ENCODE measurements at regions not wholly inside any gene's neighbourhood (a gene's known extent, or its start where the extent isn't known, plus 50 kb on each side); places are given as distances from the start of the nearest gene placed in this dataset.

DNA sequence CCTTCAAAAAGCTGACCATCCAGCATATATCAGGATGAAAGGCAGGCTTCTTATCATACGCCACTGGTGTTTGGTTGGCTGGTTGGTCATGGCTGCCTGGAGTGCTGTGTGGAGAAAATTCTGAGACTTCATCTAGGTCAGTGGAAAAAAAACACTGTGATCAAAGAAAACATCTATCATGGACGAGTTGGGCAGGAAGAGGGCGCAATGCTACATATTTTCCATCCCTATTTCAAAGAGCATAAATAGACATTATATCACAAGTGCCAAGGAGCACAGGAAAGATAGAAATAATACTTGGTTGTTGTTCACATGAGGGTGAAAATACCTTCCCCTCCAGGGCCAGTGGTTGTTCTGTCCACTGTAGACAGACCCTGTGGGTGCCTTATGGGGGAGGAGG, 128.4 kb upstream of the PLPP4 start:
- intact Hi-C loops (cut with DNase I): no loop called here
- H3K27ac ChIP-seq: no peak overlapping the region
- no peaks in the 10 kb centered on the region for H3K4me1 ChIP-seq
- TF ChIP-seq CTCF (IDR thresholded peaks at IDR 0.05): no peak
- TF ChIP-seq POLR2A (IDR thresholded peaks at IDR 0.05): no peak
- WGBS (ENCODE audit: insufficient coverage, low coverage, low lambda C conversion rate, missing lambda C conversion rate): 41% methylated on average over 3 of the region's 3 CpGs
- H3K27me3 ChIP-seq: no peaks in the 10 kb centered on the region
- no peaks in the 10 kb centered on the region for H3K9me3 ChIP-seq
- no peaks in the 10 kb centered on the region for H3K36me3 ChIP-seq
- H3K4me3 ChIP-seq: no peak overlapping the region
- DNase-seq (no peak), ATAC-seq (no peak)

DNA sequence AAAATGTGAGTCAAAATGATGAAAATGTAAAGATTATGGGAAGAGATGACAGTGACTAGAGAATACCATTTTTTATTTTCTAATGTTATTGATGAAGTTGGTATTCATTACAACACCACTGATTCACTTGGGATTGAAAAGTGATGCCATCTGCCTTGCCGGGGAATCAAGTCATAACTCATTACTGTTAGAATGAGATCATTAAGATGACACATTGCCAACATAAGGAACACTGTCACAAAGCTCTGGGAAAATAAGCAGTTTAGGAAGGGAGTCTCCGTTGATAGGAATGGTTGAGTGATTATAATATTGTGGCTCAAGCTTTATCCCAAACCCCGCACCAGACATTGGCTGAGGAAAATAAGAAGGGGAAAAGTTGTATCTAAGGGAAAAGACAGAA, 121.5 kb upstream of the PLPP4 start:
- Histone ChIP-seq H3K9me3 (no peaks in the 10 kb centered on the region), H3K4me3 (no peak overlapping the region), H3K4me1 (no peaks in the 10 kb centered on the region), H3K27me3 (no peaks in the 10 kb centered on the region), H3K36me3 (no peaks in the 10 kb centered on the region), H3K27ac (no peak overlapping the region)
- TF ChIP-seq CTCF (IDR thresholded peaks at IDR 0.05) (no peak), POLR2A (IDR thresholded peaks at IDR 0.05) (no peak)
- DNase-seq (no peak), ATAC-seq (no peak)
- intact Hi-C loops (cut with DNase I): no loop called here
- WGBS (ENCODE audit: insufficient coverage, low coverage, low lambda C conversion rate, missing lambda C conversion rate): 61% methylated on average over 3 of the region's 3 CpGs

DNA sequence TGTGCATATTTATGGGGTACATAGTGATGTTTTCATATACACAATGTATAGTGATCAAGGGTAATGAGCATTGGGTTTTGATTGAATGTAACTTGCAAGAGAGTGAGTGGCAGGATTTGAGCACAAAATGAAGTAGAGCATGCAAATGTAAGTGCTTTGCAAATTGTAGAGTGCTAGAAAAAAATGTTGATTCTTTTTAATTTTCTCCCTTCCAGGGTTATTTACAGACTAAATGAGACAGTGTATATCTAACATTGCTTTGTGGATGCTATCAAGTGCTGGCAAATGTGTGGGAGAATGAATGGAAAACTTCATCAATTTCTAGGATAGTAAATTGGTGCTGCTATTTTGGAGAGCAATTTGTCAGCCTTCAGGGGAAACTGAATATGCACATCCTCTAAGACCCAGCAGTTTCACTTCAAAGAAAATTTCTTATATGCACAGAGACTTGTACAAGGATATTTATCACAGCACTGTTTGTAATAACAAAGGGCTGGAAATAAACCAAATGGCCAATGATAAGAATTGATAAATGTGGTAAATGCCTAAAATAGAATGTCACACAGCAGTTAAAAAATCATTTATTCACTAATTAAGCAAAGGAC, 120.6 kb upstream of the PLPP4 start:
- intact Hi-C loops (cut with DNase I): no loop called here

GRCh38 chr10:120336911-120337540, 120.0 kb upstream of the PLPP4 start:
- Histone ChIP-seq H3K9me3 (no peaks in the 10 kb centered on the region), H3K27ac (no peak overlapping the region), H3K4me3 (no peak overlapping the region), H3K27me3 (no peaks in the 10 kb centered on the region), H3K4me1 (no peaks in the 10 kb centered on the region), H3K36me3 (no peaks in the 10 kb centered on the region)
- ATAC-seq: peak; percentile 60 to 76 (median 65)
- peak in 2 of 3 donors; percentile 36 to 56 for DNase-seq
- TF ChIP-seq CTCF (IDR thresholded peaks at IDR 0.05): peak; percentile 55 to 87 (median 78)
- no peak for TF ChIP-seq POLR2A (IDR thresholded peaks at IDR 0.05)
- intact Hi-C loops (cut with DNase I): no loop called here
- 4% methylated on average over 4 of the region's 4 CpGs for WGBS (ENCODE audit: insufficient coverage, low coverage, low lambda C conversion rate, missing lambda C conversion rate)

More for the DNA sequence above, 120.6 kb upstream of the PLPP4 start:
- ATAC-seq: no peak
- no peak overlapping the region for H3K27ac ChIP-seq
- no peaks in the 10 kb centered on the region for H3K27me3 ChIP-seq
- TF ChIP-seq CTCF (IDR thresholded peaks at IDR 0.05) (no peak), POLR2A (IDR thresholded peaks at IDR 0.05) (no peak)
- H3K9me3 ChIP-seq: no peaks in the 10 kb centered on the region
- H3K4me1 ChIP-seq: no peaks in the 10 kb centered on the region
- no peak for DNase-seq
- H3K36me3 ChIP-seq: no peaks in the 10 kb centered on the region
- H3K4me3 ChIP-seq: no peak overlapping the region

Measured in right lobe of liver (tissue), 6 donors.